Ishikawa (cell line): ENCODE measurements at regions not wholly inside any gene's neighbourhood (a gene's known extent, or its start where the extent isn't known, plus 50 kb on each side); places are given as distances from the start of the nearest gene placed in this dataset.

ENCODE experiments used
- CEBPB ChIP-seq: IDR thresholded peaks from 2 replicates; pipeline ENCODE4 v1.6.1; 2012
- CREB1 ChIP-seq: IDR thresholded peaks from 2 replicates; pipeline ENCODE4 v1.6.1; 2012; ENCODE audit warnings: low read depth
- EGR1 ChIP-seq: IDR thresholded peaks from 2 replicates; pipeline ENCODE4 v1.6.1; 2012
- EP300 ChIP-seq: IDR thresholded peaks from 2 replicates; pipeline ENCODE4 v1.6.1; 2012; ENCODE audit warnings: borderline replicate concordance
- FOXM1 ChIP-seq: IDR thresholded peaks from 2 replicates; pipeline ENCODE4 v1.6.1; 2012; ENCODE audit warnings: low read depth, borderline replicate concordance
- NFIC ChIP-seq: IDR thresholded peaks from 2 replicates; pipeline ENCODE4 v1.6.1; 2012
- RAD21 ChIP-seq: IDR thresholded peaks from 2 replicates; pipeline ENCODE4 v1.6.1; 2012; ENCODE audit warnings: low read depth
- TAF1 ChIP-seq: IDR thresholded peaks from 2 replicates; pipeline ENCODE4 v1.6.1; 2012; ENCODE audit warnings: low read depth, mild to moderate bottlenecking
- TCF12 ChIP-seq: IDR thresholded peaks from 2 replicates; pipeline ENCODE4 v1.6.1; 2012; ENCODE audit warnings: low read depth
- TEAD4 ChIP-seq: IDR thresholded peaks from 2 replicates; pipeline ENCODE4 v1.6.1; 2012
- USF1 ChIP-seq: IDR thresholded peaks from 2 replicates; pipeline ENCODE4 v1.6.1; 2012
- YY1 ChIP-seq: IDR thresholded peaks from 2 replicates; pipeline ENCODE4 v1.6.1; 2012; ENCODE audit warnings: low read depth
- ZBTB7A ChIP-seq: IDR thresholded peaks from 2 replicates; pipeline ENCODE4 v1.6.1; 2012; ENCODE audit warnings: low read depth
- TF ChIP-seq, protein P1 (sequence below): IDR thresholded peaks from 2 replicates; pipeline ENCODE4 v1.6.1; 2012
- TF ChIP-seq, protein P2 (sequence below): IDR thresholded peaks from 2 replicates; pipeline ENCODE4 v1.6.1; 2012; ENCODE audit warnings: low read depth, mild to moderate bottlenecking

GRCh38 chr4:153044036-153044435 is 107.9 kb downstream of the FHDC1 start:
- TF ChIP-seq EGR1: no peak
- TF ChIP-seq CEBPB: no peak
- TF ChIP-seq, protein P1, sequence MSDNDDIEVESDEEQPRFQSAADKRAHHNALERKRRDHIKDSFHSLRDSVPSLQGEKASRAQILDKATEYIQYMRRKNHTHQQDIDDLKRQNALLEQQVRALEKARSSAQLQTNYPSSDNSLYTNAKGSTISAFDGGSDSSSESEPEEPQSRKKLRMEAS: no peak
- no peak for TF ChIP-seq TAF1
- TF ChIP-seq CREB1: no peak
- no peak for TF ChIP-seq YY1
- TF ChIP-seq USF1: no peak
- TF ChIP-seq FOXM1: no peak
- no peak for TF ChIP-seq EP300
- no peak for TF ChIP-seq TEAD4
- TF ChIP-seq NFIC: no peak
- TF ChIP-seq RAD21: no peak
- TF ChIP-seq TCF12: no peak
- TF ChIP-seq, protein P2, sequence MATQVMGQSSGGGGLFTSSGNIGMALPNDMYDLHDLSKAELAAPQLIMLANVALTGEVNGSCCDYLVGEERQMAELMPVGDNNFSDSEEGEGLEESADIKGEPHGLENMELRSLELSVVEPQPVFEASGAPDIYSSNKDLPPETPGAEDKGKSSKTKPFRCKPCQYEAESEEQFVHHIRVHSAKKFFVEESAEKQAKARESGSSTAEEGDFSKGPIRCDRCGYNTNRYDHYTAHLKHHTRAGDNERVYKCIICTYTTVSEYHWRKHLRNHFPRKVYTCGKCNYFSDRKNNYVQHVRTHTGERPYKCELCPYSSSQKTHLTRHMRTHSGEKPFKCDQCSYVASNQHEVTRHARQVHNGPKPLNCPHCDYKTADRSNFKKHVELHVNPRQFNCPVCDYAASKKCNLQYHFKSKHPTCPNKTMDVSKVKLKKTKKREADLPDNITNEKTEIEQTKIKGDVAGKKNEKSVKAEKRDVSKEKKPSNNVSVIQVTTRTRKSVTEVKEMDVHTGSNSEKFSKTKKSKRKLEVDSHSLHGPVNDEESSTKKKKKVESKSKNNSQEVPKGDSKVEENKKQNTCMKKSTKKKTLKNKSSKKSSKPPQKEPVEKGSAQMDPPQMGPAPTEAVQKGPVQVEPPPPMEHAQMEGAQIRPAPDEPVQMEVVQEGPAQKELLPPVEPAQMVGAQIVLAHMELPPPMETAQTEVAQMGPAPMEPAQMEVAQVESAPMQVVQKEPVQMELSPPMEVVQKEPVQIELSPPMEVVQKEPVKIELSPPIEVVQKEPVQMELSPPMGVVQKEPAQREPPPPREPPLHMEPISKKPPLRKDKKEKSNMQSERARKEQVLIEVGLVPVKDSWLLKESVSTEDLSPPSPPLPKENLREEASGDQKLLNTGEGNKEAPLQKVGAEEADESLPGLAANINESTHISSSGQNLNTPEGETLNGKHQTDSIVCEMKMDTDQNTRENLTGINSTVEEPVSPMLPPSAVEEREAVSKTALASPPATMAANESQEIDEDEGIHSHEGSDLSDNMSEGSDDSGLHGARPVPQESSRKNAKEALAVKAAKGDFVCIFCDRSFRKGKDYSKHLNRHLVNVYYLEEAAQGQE: no peak

DNA sequence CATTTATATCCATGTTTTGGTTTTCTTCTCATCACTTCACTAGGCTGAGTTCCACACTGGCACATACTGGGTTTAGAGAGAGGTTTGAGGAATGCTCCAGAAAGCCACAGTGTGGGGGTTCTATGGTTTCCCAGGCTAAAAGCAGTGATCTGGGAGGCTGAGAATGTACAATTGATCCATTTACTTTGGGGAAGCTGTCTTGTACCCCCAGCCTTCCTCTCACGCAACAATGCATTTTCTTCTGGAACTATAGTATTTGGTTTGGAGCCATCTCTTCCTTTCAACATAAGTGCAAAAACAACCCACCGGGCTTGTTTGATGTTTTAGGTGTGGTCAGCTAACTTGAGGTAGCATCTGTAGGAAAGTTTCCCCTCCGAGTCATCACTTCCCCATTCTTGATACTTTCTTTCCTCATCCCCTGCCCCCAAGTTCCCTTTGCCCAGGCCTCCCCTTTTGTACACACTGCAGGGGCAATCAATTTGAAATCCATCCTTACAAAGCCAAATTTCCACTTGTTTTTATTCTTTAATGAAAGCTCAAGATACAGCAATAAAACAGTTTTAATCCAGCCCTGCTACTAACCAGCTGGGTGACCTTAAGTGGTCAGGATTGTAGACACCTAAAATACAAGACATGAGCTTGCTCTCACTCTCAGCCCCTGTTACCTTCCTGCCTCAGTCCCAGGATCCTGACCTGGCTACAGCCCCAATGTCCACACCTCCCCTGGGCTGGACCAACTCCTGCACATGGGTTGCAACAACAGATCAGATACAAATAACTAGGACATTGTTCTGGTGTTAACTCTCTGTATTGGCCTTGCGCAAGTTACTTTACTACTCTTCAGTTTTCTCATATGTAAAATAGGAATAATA is 109.2 kb downstream of the FHDC1 start:
- TF ChIP-seq, protein P1: no peak
- TF ChIP-seq RAD21 (no peak), NFIC (no peak), EP300 (no peak)

- TF ChIP-seq FOXM1 (no peak), TEAD4 (no peak), TCF12 (no peak), CEBPB (no peak), ZBTB7A (no peak), RAD21 (no peak), YY1 (no peak), TAF1 (no peak), NFIC (no peak), EGR1 (no peak), EP300 (no peak), USF1 (no peak), CREB1 (no peak)
- TF ChIP-seq, protein P2: no peak
- TF ChIP-seq, protein P1: no peak
Measured at GRCh38 chr4:153058671-153059060, 122.5 kb downstream of the FHDC1 start.

- TF ChIP-seq, protein P2: no peak
- TF ChIP-seq ZBTB7A (no peak), TCF12 (no peak), TEAD4 (no peak), RAD21 (no peak), FOXM1 (no peak), EGR1 (no peak), NFIC (no peak), CEBPB (no peak), CREB1 (no peak), EP300 (no peak), YY1 (no peak), TAF1 (no peak)
- TF ChIP-seq, protein P1: no peak
Measured at GRCh38 chr4:153060196-153060595, 124.1 kb downstream of the FHDC1 start.
